ENCODE measurements at regions not wholly inside any gene's neighbourhood (a gene's known extent, or its start where the extent isn't known, plus 50 kb on each side); places are given as distances from the start of the nearest gene placed in this dataset.
A peak's percentile ranks its signal among the peaks of the same experiment; 100 is the strongest.

GRCh38 chr1:17907999-17908398 is 152.9 kb downstream of the ACTL8 start:
- no peak for DNase-seq

- no peak for DNase-seq
Measured at GRCh38 chr1:17908945-17909344, 153.8 kb downstream of the ACTL8 start.

- DNase-seq: peak; percentile 20
Measured at GRCh38 chr1:17909634-17910033, 154.5 kb downstream of the ACTL8 start.

GRCh38 chr1:17911791-17912190 is 156.7 kb downstream of the ACTL8 start:
- DNase-seq: no peak

- DNase-seq: no peak
Measured at GRCh38 chr1:17912491-17912890, 157.4 kb downstream of the ACTL8 start.

- DNase-seq: no peak
Measured at GRCh38 chr1:17913326-17914115, 158.4 kb downstream of the ACTL8 start.

- DNase-seq: no peak
Measured at GRCh38 chr1:17914131-17914530, 159.0 kb downstream of the ACTL8 start.

GRCh38 chr1:17914987-17915386 is 159.9 kb downstream of the ACTL8 start:
- DNase-seq: no peak

- DNase-seq: no peak
Measured at GRCh38 chr1:17915511-17916197, 160.5 kb downstream of the ACTL8 start.

- DNase-seq: no peak
Measured at GRCh38 chr1:17916702-17917101, 161.6 kb downstream of the ACTL8 start.

GRCh38 chr1:17919525-17920439 is 164.6 kb downstream of the ACTL8 start:
- peak; percentile 70 for DNase-seq

GRCh38 chr1:17920881-17921640 is 165.9 kb downstream of the ACTL8 start:
- no peak for DNase-seq

- peak; percentile 72 for DNase-seq
Measured at GRCh38 chr1:17922833-17923232, 167.7 kb downstream of the ACTL8 start.

- no peak for DNase-seq
Measured at GRCh38 chr1:17923666-17924065, 168.5 kb downstream of the ACTL8 start.

- DNase-seq: no peak
Measured at GRCh38 chr1:17924578-17924977, 169.4 kb downstream of the ACTL8 start.

- no peak for DNase-seq
Measured at GRCh38 chr1:17925290-17926237, 170.4 kb downstream of the ACTL8 start.

- DNase-seq: no peak
Measured at GRCh38 chr1:17926906-17927305, 171.8 kb downstream of the ACTL8 start.

- DNase-seq: no peak
Measured at GRCh38 chr1:17927952-17928351, 172.8 kb downstream of the ACTL8 start.

GRCh38 chr1:17929224-17929623 is 174.1 kb downstream of the ACTL8 start:
- no peak for DNase-seq

- DNase-seq: no peak
Measured at GRCh38 chr1:17930635-17931034, 175.5 kb downstream of the ACTL8 start.

- DNase-seq: no peak
Measured at GRCh38 chr1:17932164-17932563, 175.4 kb upstream of the IGSF21 start.

Data from RPMI8226 (cell line).